Kidney tubule cell (primary cell): ENCODE measurements at regions not wholly inside any gene's neighbourhood (a gene's known extent, or its start where the extent isn't known, plus 50 kb on each side); places are given as distances from the start of the nearest gene placed in this dataset.

ENCODE experiments used
- DNase-seq: peaks from one replicate; pipeline ENCODE4 v3.0.0-alpha.2; 2018; ENCODE audit warnings: low spot score

DNA sequence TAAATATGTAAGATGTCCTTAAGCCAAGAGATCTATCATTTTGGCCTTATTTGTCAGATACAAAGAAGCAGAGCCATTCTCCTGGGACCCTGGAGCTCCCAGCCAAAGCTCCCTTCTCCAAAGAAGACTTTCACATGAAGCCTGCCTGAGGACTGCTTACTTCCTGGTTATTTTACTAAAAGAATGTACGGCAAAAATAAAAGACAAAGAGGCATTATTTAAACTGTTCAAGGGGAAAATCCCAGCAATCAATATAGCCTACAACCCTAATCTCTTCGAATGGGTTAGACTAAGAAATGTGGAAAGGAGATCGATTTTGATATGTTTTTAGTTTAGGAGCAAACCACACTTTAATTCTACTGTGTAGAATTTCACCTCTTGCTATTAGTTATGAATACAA, 237.9 kb upstream of the CTBP2 start:
- no peak for DNase-seq

- no peak for DNase-seq
Measured at GRCh38 chr10:125397608-125398007, 237.2 kb upstream of the CTBP2 start.

- DNase-seq, result no peak
Measured at GRCh38 chr10:125396676-125397075, 236.3 kb upstream of the CTBP2 start.

DNA sequence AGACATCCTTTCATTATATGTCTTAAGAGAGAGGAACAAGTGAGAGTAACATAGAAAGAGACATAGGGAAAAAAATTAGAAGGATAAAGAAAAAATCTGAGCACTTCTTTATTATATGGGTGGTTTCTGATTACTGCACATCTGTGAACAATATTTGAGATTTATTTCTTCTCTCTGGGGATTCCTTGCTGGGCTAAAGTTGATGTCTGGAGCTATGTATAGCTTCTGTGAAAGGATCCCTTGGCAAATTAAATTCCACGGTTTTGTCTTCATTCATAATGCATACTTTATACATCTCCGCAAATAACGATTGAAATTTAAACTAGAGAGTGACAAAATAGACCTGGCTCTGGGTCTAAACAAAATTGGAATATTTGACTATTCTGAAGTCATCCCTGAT, 232.2 kb upstream of the CTBP2 start:
- DNase-seq, result no peak

DNA sequence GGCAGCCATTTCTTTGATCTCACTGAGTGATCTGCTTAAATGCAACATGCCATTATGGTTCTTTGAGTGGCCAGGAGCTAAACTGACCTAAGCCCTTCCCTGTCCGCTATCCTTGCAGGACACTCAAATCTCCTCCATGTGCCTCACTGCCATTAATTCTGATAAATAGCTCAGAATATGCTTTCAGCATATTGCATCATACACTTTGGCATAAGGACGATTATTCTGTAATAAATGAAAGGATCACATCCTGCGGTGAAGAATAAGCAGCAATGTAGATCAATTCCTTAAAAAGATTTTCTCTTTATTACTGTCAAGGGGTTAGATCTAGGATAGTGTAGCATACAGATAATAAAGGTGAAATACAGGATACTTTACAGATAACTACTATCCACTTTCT, 231.8 kb upstream of the CTBP2 start:
- DNase-seq, result no peak

- no peak for DNase-seq
Measured at GRCh38 chr10:125389648-125390047, 229.3 kb upstream of the CTBP2 start.

GRCh38 chr10:125379592-125379991, 219.2 kb upstream of the CTBP2 start:
- no peak for DNase-seq

- DNase-seq, result no peak
Measured at GRCh38 chr10:125377368-125377767, 217.0 kb upstream of the CTBP2 start.

- DNase-seq, result peak; percentile 61
Measured at GRCh38 chr10:125375210-125375609, 214.8 kb upstream of the CTBP2 start.

DNA sequence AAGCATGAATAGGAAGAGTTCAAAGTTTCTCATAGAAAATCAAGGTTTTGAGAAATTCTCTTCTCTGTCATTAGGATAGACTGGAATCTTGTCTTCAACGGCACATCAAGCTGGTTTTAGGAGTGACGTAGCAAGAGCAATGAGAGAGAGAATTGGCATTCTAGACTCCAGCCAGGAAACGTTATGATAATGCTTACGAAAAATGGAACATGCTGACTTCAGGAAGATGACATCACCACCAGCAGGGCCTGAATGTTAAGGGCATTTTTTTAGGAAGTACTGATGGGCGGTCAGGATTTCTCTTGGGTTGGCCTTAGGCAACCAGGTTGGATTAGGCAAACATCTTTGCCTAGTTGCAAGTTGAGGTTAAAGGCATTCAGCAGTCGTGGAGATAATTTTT, 213.2 kb upstream of the CTBP2 start:
- DNase-seq, result no peak

- peak; percentile 27 for DNase-seq
Measured at GRCh38 chr10:125370578-125370977, 210.2 kb upstream of the CTBP2 start.

DNA sequence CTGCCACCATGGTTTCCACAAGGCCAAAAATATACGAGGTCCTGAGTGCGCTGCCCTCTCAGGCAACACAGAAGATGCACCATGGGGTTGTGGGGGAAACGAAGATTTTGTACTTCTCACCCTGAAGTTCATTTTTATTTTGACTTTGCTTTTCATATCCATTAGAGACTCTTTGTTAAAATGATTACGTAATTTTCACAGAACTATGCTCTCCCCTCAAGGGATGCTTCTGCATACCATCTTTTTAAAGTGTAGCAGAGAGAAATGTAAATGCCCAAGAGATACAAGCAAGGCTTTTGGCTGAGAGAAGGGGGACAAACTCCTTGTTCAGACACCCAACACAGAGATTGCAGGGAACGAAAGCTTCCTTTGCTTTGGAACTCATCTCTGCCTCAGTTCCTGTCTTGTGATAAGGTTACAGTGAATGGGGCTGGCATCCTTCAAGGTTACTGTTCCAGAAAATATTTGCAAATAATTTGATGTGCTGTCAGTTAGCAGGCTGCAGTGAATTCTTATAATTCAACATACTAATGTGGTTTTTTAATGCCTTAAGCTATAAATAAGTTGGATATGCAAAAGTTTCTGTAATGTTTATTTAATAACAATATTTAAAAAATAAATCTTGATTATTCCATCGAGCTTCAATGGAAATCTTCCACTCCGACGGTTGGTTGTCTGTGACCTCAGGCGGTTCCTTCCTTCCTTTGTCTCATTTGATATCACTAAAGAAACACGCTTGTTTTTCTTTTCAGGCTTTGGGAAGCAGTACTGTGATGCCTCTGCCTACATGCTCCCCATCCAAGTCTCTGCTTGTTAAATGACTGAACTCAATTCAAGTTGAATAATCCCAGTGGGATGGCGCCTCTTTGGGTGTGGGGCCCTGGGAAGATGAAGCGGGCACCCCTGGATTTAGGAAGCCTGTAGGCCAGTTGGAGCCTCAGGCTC, 209.3 kb upstream of the CTBP2 start:
- no peak for DNase-seq

- no peak for DNase-seq
Measured at GRCh38 chr10:125368146-125368545, 207.8 kb upstream of the CTBP2 start.

GRCh38 chr10:125363791-125364190, 203.4 kb upstream of the CTBP2 start:
- no peak for DNase-seq

- DNase-seq, result no peak
Measured at GRCh38 chr10:125362950-125363349, 202.6 kb upstream of the CTBP2 start.

- no peak for DNase-seq
Measured at GRCh38 chr10:125359401-125359800, 199.0 kb upstream of the CTBP2 start.

GRCh38 chr10:125355657-125356056, 195.3 kb upstream of the CTBP2 start:
- DNase-seq, result no peak

- DNase-seq, result no peak
Measured at GRCh38 chr10:125350519-125350918, 190.2 kb upstream of the CTBP2 start.

DNA sequence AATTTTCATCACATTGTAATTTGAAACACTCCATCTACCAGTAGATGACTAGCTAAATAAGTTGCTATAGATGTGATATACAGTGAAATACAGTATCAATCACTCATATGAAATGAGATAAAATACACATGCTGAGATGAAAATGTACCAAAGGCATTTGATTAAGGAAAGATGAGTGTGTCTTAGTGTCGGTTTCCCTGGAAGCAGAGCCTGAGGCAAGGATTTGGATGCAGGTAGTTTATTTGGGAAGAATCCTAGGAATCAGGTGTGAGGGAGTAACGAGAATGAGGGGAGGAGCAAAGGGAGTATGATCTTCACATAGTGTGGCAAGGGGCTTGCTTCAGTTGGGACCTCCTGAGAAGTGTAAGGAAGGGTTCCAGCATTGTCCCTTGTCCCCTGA, 188.2 kb upstream of the CTBP2 start:
- no peak for DNase-seq

DNA sequence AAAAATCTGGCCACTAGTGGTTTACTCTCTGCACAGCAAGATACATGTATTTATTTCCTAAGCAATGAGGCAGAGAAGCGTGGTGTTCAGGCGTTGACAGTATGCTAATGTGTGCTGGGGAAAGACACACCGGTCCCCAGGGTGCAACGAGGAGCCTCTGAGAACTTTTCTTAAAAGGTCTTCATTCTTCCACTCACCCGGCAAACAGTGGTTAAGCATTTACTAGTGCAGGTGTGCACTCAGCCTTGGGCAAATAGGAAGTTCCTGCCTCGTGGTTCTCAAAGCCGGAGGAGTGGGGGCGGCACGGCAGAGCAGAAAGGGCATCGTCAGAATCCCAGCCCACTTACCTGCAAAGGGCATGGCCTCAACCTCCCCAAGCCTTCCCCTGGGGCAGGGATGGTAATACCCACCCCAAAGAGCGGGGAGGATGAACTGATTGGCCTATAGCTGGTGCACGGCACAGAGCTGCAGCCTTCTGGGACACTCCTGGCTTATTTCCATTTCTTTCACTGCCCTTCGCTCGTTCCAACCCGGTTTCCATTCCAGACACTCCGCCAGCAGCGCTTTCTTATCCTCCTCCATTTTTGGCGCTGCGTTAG, 184.3 kb upstream of the CTBP2 start:
- peak; percentile 72 for DNase-seq

GRCh38 chr10:125343983-125344382, 183.6 kb upstream of the CTBP2 start:
- DNase-seq, result no peak

- peak; percentile 23 for DNase-seq
Measured at GRCh38 chr10:125343118-125343925, 183.0 kb upstream of the CTBP2 start.

- no peak for DNase-seq
Measured at GRCh38 chr10:125341611-125342010, 181.2 kb upstream of the CTBP2 start.
